Kidney (tissue), 13 donors: ENCODE measurements at regions not wholly inside any gene's neighbourhood (a gene's known extent, or its start where the extent isn't known, plus 50 kb on each side); places are given as distances from the start of the nearest gene placed in this dataset.

Source experiments
- DNase-seq, 5 donors: peaks; one replicate each; pipeline ENCODE4 v3.0.0-alpha.2; 2013 to 2020
- FAIRE-seq: peaks from 2 replicates; lab custom pipeline; 2012; peaks lifted over from hg19 to GRCh38; lab: Jason Lieb, UNC
- H3K27ac ChIP-seq, 2 donors: one replicate each; pipeline ENCODE4 v1.7.0; 2013; ENCODE audit warnings: low read depth in 2 of 2, low read length in 2 of 2, inconsistent platforms in 1 of 2
- H3K27me3 ChIP-seq: one replicate; pipeline ENCODE4 v1.7.1; 2013; ENCODE audit warnings: low read length, inconsistent platforms; ENCODE audit not compliant: control insufficient read depth, insufficient read depth
- H3K36me3 ChIP-seq, 3 donors: one replicate each; pipeline versions ENCODE4 v1.7.0 to v1.7.1; 2013; ENCODE audit warnings: low read length in 3 of 3, control low read depth in 1 of 3, inconsistent platforms in 1 of 3; ENCODE audit not compliant: insufficient read depth in 3 of 3, control insufficient read depth in 2 of 3
- H3K4me1 ChIP-seq, 3 donors: one replicate each; pipeline versions ENCODE4 v1.7.0 to v1.7.1; 2013; ENCODE audit warnings: low read length in 3 of 3, inconsistent platforms in 1 of 3, low read depth in 1 of 3; ENCODE audit not compliant: control insufficient read depth in 2 of 3, insufficient read depth in 2 of 3
- H3K4me3 ChIP-seq, 3 donors: one replicate each; pipeline versions ENCODE4 v1.7.0 to v1.8.1; 2013; ENCODE audit warnings: low read length in 3 of 3, control low read depth in 1 of 3, inconsistent platforms in 1 of 3
- H3K9ac ChIP-seq, 3 donors: one replicate each; pipeline versions ENCODE4 v1.7.0 to v1.7.1; 2013; ENCODE audit warnings: low read length in 3 of 3, control low read depth in 1 of 3, inconsistent platforms in 1 of 3
- H3K9me3 ChIP-seq, 3 donors: one replicate each; pipeline versions ENCODE4 v1.7.0 to v1.7.1; 2013; ENCODE audit warnings: low read length in 3 of 3, control low read depth in 1 of 3, inconsistent platforms in 1 of 3; ENCODE audit not compliant: control insufficient read depth in 2 of 3, insufficient read depth in 1 of 3
- CTCF ChIP-seq: IDR thresholded peaks from 3 replicates; pipeline ENCODE4 v1.5.1; 2012; ENCODE audit warnings: mild to moderate bottlenecking, moderate library complexity, borderline replicate concordance; ENCODE audit not compliant: insufficient read depth; ENCODE audit errors: extremely low read depth
- intact Hi-C: fragments of 100-400 bp; cut with DNase I; formaldehyde crosslinking; loops from one replicate; pipeline ENCODE4 v1.11.1; 2022
- donor health status: control.
- donor health status: control.
- donor health status: control.
- donor health status: control.
- donor health status: control.
- donor health status: DM: yes; HTN: yes; CAD: no.
- donor health status: Normal renal cell carcinoma (clear cell type).

GRCh38 chr4:160709546-160709945, 1454.3 kb downstream of the FSTL5 start:
- H3K27ac ChIP-seq: no peak overlapping the region
- H3K9me3 ChIP-seq: no peaks in the 10 kb centered on the region
- no peaks in the 10 kb centered on the region for H3K36me3 ChIP-seq
- intact Hi-C loops: no loop called here
- no peak overlapping the region for H3K4me3 ChIP-seq
- no peak overlapping the region for H3K9ac ChIP-seq
- FAIRE-seq: no peak
- H3K4me1 ChIP-seq: no peaks in the 10 kb centered on the region
- no peak for TF ChIP-seq CTCF
- no peak for DNase-seq
- H3K27me3 ChIP-seq: no peaks in the 10 kb centered on the region

GRCh38 chr4:160716551-160716950, 1447.2 kb downstream of the FSTL5 start:
- DNase-seq (no peak), FAIRE-seq (no peak)
- Histone ChIP-seq H3K9me3 (no peaks in the 10 kb centered on the region), H3K27ac (no peak overlapping the region), H3K4me1 (no peaks in the 10 kb centered on the region), H3K4me3 (no peak overlapping the region), H3K27me3 (no peaks in the 10 kb centered on the region), H3K36me3 (no peaks in the 10 kb centered on the region), H3K9ac (no peak overlapping the region)
- TF ChIP-seq CTCF: no peak
- intact Hi-C loops: no loop called here

GRCh38 chr4:160717848-160718247, 1446.0 kb downstream of the FSTL5 start:
- no peak overlapping the region for H3K9ac ChIP-seq
- no peak overlapping the region for H3K4me3 ChIP-seq
- no peaks in the 10 kb centered on the region for H3K27me3 ChIP-seq
- no peak for TF ChIP-seq CTCF
- no peaks in the 10 kb centered on the region for H3K36me3 ChIP-seq
- H3K9me3 ChIP-seq: no peaks in the 10 kb centered on the region
- intact Hi-C loops: no loop called here
- H3K4me1 ChIP-seq: no peaks in the 10 kb centered on the region
- H3K27ac ChIP-seq: no peak overlapping the region
- FAIRE-seq: no peak
- DNase-seq: no peak

GRCh38 chr4:160724063-160724462, 1439.7 kb downstream of the FSTL5 start:
- intact Hi-C loops: no loop called here
- no peak for TF ChIP-seq CTCF
- no peak for FAIRE-seq
- no peaks in the 10 kb centered on the region for H3K27me3 ChIP-seq
- H3K36me3 ChIP-seq: no peaks in the 10 kb centered on the region
- H3K27ac ChIP-seq: no peak overlapping the region
- no peak overlapping the region for H3K4me3 ChIP-seq
- DNase-seq: no peak
- no peak overlapping the region for H3K9ac ChIP-seq
- no peaks in the 10 kb centered on the region for H3K9me3 ChIP-seq
- no peaks in the 10 kb centered on the region for H3K4me1 ChIP-seq
